VCaP (cell line): ENCODE measurements at regions not wholly inside any gene's neighbourhood (a gene's known extent, or its start where the extent isn't known, plus 50 kb on each side); places are given as distances from the start of the nearest gene placed in this dataset.

Experiments
- H3K27ac ChIP-seq: fragments of 450-650 bp; 2 replicates; pipeline ENCODE4 v1.5.1; 2017
- TF ChIP-seq, protein P1 (sequence below): fragments of 450-650 bp; conservative IDR thresholded peaks from 2 replicates; pipeline ENCODE4 v1.5.1; 2017; ENCODE audit warnings: mild to moderate bottlenecking, moderate library complexity

DNA sequence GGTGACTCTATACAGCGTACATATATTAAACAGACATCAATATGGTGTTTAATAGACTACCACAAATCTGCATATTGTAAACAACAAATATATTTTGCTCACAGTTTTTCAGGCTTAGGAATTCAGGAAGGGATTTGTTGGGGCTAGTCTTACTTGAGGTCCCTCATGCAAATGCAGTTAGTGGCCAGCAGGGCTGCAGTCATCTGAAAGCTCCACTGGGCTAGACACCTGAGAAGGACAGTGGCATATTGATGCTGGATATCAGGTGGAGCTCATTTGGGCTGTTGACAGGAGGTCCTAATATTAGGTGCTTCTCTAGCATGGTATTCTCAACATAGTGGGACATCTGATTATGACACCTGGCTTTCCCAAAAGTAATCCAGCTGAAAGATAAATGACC lies 493.8 kb upstream of the PABPC4L start:
- H3K27ac ChIP-seq, result no peak overlapping the region
- TF ChIP-seq, protein P1, sequence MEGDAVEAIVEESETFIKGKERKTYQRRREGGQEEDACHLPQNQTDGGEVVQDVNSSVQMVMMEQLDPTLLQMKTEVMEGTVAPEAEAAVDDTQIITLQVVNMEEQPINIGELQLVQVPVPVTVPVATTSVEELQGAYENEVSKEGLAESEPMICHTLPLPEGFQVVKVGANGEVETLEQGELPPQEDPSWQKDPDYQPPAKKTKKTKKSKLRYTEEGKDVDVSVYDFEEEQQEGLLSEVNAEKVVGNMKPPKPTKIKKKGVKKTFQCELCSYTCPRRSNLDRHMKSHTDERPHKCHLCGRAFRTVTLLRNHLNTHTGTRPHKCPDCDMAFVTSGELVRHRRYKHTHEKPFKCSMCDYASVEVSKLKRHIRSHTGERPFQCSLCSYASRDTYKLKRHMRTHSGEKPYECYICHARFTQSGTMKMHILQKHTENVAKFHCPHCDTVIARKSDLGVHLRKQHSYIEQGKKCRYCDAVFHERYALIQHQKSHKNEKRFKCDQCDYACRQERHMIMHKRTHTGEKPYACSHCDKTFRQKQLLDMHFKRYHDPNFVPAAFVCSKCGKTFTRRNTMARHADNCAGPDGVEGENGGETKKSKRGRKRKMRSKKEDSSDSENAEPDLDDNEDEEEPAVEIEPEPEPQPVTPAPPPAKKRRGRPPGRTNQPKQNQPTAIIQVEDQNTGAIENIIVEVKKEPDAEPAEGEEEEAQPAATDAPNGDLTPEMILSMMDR, result no peak

DNA sequence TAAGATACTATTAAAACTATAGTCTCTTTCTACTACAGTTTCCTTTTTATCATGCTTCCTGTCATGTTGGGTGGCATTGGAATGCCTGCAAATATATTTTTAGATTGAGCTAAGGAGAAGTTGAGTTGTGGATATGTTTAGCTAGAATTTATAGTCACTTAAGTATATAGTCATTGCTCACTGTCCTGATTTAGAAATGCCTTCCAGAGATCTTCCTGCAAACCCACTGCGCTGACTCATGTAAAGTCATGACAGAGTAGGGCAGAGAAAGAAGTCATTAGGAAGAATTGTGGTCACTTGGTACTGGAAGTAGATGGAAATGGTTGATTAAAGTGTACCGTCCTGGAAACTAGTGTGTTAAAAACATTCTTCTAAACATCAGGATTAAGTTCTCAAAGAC lies 490.3 kb upstream of the PABPC4L start:
- no peak overlapping the region for H3K27ac ChIP-seq
- TF ChIP-seq, protein P1, result no peak

DNA sequence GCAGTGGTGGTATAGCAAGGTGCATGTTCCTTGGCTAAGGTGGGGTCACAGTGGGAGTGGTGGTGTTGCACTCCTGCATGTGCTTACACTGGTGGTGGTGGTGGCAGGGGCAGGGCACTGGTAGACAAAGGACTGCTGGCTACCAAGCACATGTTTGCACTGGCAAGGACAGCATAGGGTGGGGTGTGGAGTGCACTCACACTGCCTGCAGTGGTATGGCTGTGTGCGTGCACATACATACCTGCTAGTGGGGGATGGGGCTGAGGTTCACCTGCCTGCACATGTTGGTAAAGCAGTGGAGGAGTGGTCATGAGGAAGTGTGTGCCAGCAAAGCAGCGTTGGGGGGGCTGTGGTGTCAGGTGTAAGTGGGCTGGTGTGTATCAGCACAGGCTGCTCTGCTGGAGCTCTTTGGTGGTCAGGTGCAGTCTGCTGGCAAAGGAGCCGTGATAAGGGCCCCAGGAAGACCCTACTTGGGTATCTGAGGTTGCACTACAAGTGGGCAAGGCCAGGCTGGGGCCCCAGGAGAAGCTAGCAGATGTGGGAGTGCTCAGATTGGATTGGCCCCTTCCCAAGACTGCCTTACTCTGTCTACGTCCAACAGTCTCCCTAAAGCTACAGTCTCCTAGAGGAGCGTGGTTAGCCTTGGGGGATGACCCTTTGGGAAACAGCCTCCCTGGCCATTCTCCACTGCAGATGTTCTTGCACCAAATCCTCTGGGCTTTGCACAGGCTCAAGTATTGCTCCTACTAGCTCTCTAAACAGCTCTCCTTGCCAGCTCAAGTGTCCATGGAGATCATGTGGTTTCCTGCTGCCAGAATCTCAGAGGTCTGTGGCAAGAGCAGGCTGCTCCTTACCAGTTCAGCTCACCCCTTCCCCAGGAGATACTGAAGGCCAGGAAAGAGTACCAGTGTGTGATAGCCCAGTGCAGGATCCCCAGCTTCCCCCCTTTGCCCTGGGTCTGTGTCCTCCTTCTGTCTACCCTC lies 486.3 kb upstream of the PABPC4L start:
- no peak overlapping the region for H3K27ac ChIP-seq
- TF ChIP-seq, protein P1, result no peak

DNA sequence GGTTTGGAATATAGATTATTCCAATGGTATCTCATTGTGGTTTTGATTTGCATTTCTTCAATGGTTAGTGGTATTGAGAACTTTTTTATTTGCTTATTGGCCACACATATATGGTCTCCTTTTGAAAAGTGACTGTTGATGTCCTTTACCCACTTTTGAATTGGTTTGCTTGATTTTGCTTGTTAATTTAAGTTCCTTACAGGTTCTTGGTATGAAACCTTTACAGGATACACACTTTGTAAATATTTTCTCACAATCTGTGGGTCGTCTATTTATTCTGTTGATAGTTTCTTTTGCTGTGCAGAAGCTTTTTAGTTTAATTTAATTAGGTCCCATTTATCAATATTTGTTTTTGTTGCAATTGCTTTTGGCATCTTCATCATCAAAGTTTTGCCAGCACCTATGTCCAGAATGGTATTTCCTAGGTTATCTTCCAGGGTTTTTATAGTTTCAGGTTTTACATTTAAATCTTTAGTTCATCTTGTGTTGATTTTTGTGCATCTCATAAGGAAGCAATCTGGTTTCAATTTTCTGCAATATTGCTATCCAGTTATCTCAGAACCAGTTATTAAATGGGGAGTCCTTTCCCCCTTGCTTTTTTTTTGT lies 475.7 kb upstream of the PABPC4L start:
- TF ChIP-seq, protein P1, result no peak
- no peak overlapping the region for H3K27ac ChIP-seq

DNA sequence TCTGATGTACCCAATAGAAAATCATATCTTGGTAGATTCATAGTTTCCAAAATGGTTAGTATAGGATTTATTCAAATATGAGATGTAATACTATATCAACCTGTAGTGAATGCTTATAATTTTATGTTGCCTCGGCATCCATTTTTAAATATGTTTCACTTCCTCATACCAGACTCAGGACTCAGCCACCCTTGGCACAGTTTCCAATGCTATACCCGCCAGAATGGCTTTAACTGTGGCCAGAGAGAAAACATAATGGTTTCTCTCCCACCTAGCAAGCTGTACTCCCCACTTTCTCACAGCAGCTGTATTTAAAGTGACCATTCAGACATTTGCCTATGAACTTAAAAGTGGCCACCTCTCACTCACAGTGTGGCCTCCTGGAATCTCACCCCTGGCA lies 466.6 kb upstream of the PABPC4L start:
- no peak overlapping the region for H3K27ac ChIP-seq
- TF ChIP-seq, protein P1, result no peak

DNA sequence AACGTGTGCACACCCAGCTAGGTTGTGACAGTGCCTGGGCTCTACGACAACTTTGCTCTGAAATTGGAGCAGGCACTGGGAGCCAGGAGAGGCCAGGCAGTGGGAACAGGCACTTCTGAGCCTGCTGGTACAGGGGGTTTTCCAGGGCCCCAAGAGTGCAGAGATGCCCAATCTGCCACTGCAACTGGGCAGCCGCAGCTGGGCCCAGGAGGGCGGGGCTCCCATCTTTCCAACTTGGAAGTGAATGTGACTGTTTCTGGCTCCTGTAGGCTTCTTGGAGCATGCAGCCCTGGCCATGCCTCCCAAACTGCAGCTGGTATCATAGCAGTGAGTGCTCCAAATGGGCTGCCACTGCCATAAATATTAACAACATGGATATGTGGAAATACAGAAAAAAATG lies 465.1 kb upstream of the PABPC4L start:
- TF ChIP-seq, protein P1, result no peak
- H3K27ac ChIP-seq, result no peak overlapping the region

DNA sequence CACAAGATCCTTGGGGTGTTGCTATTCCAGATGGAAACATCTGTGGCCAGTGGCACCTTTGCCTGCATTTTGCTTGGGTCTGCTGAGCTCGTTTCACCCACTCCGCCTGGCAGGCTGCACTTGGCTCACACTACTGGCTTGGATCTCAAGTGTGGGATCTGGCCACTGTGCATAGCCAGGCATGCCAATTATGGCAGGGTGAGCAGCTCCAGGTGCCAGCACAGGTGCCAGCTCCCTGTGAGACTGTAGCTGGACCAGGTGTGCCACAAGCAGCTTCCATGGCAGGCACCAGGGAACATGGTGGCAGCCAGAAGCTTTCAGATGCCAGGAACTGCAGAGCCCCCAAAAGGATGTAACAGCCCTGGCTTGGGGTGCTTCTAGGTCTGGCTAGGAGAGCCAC lies 463.8 kb upstream of the PABPC4L start:
- TF ChIP-seq, protein P1, result no peak
- H3K27ac ChIP-seq, result no peak overlapping the region
